SU-DHL-6 (cell line): ENCODE measurements at regions not wholly inside any gene's neighbourhood (a gene's known extent, or its start where the extent isn't known, plus 50 kb on each side); places are given as distances from the start of the nearest gene placed in this dataset.

Source experiments
- H2AFZ ChIP-seq: fragments of 200-600 bp; sonication (generic); 2 replicates; pipeline ENCODE4 v1.6.1; 2014; ENCODE audit warnings: low read depth, mild to moderate bottlenecking, moderate library complexity, mixed read lengths, antibody characterized with exemption, low read length; ENCODE audit not compliant: severe bottlenecking
- H3F3A ChIP-seq: fragments of 200-600 bp; shearing (Covaris generic); 2 replicates; pipeline ENCODE4 v1.6.0; 2016; ENCODE audit warnings: antibody characterized with exemption, mild to moderate bottlenecking; ENCODE audit not compliant: insufficient read depth
- H3K27ac ChIP-seq: fragments of 200-600 bp; sonication (generic); 2 replicates; pipeline ENCODE4 v1.5.1; 2016; ENCODE audit warnings: low read depth, mild to moderate bottlenecking, low read length, moderate library complexity, mixed read lengths
- H3K27me3 ChIP-seq: fragments of 200-600 bp; sonication (generic), shearing (Covaris generic); 2 replicates; pipeline ENCODE4 v1.6.0; 2014; ENCODE audit warnings: mild to moderate bottlenecking, low read length
- H3K36me3 ChIP-seq: fragments of 200-600 bp; sonication (generic); 2 replicates; pipeline ENCODE4 v1.6.1; 2014; ENCODE audit warnings: mild to moderate bottlenecking, low read length, mixed read lengths
- H3K4me2 ChIP-seq: fragments of 300-600, 200-600 bp; shearing (Covaris generic), sonication (generic); 2 replicates; pipeline ENCODE4 v1.6.0; 2014; ENCODE audit warnings: low read length, low read depth, mild to moderate bottlenecking; ENCODE audit not compliant: poor library complexity, severe bottlenecking
- H3K4me3 ChIP-seq: fragments of 200-600 bp; sonication (generic); 2 replicates; pipeline ENCODE4 v1.5.1; 2014; ENCODE audit warnings: antibody characterized with exemption, low read length, mild to moderate bottlenecking, mixed read lengths; ENCODE audit not compliant: insufficient read depth, poor library complexity, severe bottlenecking
- H3K79me2 ChIP-seq: fragments of 200-600 bp; sonication (generic); 2 replicates; pipeline ENCODE4 v1.6.1; 2014; ENCODE audit warnings: mild to moderate bottlenecking, low read length, moderate library complexity; ENCODE audit not compliant: insufficient read depth
- H3K9ac ChIP-seq: fragments of 200-600 bp; sonication (generic); 2 replicates; pipeline ENCODE4 v1.7.0; 2014; ENCODE audit warnings: mild to moderate bottlenecking, low read length
- H3K9me2 ChIP-seq: fragments of 200-600 bp; sonication (generic); replicated peaks from 2 replicates; pipeline ENCODE4 v1.6.1; 2014; ENCODE audit warnings: low read length; ENCODE audit not compliant: insufficient read depth
- H3K9me3 ChIP-seq: fragments of 200-600 bp; sonication (generic); 2 replicates; pipeline ENCODE4 v1.6.1; 2014; ENCODE audit warnings: low read length, mixed read lengths; ENCODE audit not compliant: insufficient read depth
- H4K20me1 ChIP-seq: fragments of 200-600 bp; sonication (generic); 2 replicates; pipeline ENCODE4 v1.6.1; 2014; ENCODE audit warnings: low read depth, mild to moderate bottlenecking, antibody characterized with exemption, low read length, moderate library complexity, mixed read lengths
- EZH2phosphoT487 ChIP-seq: fragments of 200-600 bp; sonication (generic), shearing (Covaris generic); conservative IDR thresholded peaks from 2 replicates; pipeline ENCODE4 v1.6.1; 2018; ENCODE audit warnings: mild to moderate bottlenecking, antibody characterized with exemption, low read length, moderate library complexity, mixed read lengths
- TF ChIP-seq, protein P1 (sequence below): fragments of 200-600 bp; sonication (generic); IDR thresholded peaks from one replicate; pipeline ENCODE4 v1.5.1; 2017; ENCODE audit warnings: antibody characterized with exemption, mild to moderate bottlenecking, low read length, moderate library complexity; ENCODE audit not compliant: insufficient read depth, poor library complexity, severe bottlenecking

DNA sequence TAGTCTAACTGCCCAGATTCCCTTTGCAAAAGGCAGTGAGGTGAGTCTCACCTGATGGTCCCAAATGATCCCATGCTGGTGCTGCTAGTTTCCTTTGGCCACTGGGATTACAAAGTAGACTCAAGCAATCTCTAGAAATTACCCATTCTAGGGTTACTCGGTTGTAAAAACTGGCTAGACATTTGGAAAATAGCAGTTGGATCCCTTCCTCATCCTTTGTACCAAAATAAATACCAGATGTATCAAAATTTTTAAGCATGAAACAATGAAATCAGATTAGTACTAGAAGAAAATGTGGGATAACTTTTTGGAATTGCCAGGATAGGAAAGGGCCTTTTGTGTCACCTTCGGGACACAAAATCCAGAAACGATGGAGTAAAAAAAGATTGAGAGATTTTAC lies 112.9 kb upstream of the TOP1 start:
- no peak overlapping the region for H3K27ac ChIP-seq
- H2AFZ ChIP-seq, result no peak overlapping the region
- H3K9ac ChIP-seq, result no peak overlapping the region
- no peaks in the 10 kb centered on the region for H3K9me3 ChIP-seq
- no peaks in the 10 kb centered on the region for H3K79me2 ChIP-seq
- no peaks in the 10 kb centered on the region for H4K20me1 ChIP-seq
- no peaks in the 10 kb centered on the region for H3K27me3 ChIP-seq
- TF ChIP-seq, protein P1, sequence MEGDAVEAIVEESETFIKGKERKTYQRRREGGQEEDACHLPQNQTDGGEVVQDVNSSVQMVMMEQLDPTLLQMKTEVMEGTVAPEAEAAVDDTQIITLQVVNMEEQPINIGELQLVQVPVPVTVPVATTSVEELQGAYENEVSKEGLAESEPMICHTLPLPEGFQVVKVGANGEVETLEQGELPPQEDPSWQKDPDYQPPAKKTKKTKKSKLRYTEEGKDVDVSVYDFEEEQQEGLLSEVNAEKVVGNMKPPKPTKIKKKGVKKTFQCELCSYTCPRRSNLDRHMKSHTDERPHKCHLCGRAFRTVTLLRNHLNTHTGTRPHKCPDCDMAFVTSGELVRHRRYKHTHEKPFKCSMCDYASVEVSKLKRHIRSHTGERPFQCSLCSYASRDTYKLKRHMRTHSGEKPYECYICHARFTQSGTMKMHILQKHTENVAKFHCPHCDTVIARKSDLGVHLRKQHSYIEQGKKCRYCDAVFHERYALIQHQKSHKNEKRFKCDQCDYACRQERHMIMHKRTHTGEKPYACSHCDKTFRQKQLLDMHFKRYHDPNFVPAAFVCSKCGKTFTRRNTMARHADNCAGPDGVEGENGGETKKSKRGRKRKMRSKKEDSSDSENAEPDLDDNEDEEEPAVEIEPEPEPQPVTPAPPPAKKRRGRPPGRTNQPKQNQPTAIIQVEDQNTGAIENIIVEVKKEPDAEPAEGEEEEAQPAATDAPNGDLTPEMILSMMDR, result no peak
- TF ChIP-seq EZH2phosphoT487, result no peak
- H3K9me2 ChIP-seq, result no peaks in the 10 kb centered on the region
- H3F3A ChIP-seq, result no peaks in the 10 kb centered on the region
- H3K36me3 ChIP-seq, result no peaks in the 10 kb centered on the region
- no peak overlapping the region for H3K4me3 ChIP-seq
- H3K4me2 ChIP-seq, result no peak overlapping the region

DNA sequence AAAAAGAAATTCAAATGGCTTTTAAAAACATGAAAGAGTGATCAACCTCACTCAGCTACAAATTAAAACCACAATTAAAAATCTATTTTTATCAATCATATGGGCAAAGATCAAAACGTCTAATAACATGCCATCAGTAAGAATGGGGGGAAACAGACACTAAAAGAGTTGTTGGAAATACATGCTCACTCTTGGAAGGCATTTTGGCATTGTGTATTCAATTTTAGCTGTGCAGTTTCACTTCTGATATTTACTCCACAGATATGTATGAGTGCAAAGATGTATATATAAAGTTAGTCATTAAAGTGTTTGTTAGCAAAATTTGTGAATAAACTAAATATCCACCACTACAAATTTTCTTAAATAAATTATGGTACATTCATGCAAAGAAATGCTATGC lies 112.3 kb upstream of the TOP1 start:
- Histone ChIP-seq H3K27ac (no peak overlapping the region), H3K4me2 (no peak overlapping the region), H3K36me3 (no peaks in the 10 kb centered on the region), H4K20me1 (no peaks in the 10 kb centered on the region), H3K4me3 (no peak overlapping the region), H3K79me2 (no peaks in the 10 kb centered on the region), H2AFZ (no peak overlapping the region), H3K9me2 (no peaks in the 10 kb centered on the region), H3F3A (no peaks in the 10 kb centered on the region), H3K9ac (no peak overlapping the region), H3K9me3 (no peaks in the 10 kb centered on the region), H3K27me3 (no peaks in the 10 kb centered on the region)
- no peak for TF ChIP-seq EZH2phosphoT487
- TF ChIP-seq, protein P1, result no peak

DNA sequence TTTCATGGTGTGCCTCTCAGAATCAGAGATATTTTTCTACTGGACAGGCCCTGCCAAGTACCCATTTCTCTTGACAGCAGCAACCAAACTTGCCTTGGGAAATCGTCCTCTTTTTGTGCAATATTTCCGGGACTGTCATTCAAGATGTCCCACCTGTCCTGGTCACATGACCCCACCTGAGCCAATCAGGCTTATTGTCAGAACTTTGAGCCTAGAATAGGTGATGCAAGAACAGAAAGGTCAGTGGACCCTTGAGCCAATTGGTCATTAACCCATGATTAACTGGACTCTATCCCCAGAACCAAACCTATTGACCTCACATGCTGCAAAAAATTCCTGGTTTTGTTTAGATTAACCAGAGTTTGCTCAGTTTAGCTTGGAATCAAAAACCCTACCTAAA lies 108.3 kb upstream of the TOP1 start:
- H3F3A ChIP-seq, result no peaks in the 10 kb centered on the region

More for the DNA sequence above, 108.3 kb upstream of the TOP1 start:
- H3K9ac ChIP-seq, result no peak overlapping the region
- no peaks in the 10 kb centered on the region for H3K9me3 ChIP-seq
- no peak overlapping the region for H3K4me2 ChIP-seq
- TF ChIP-seq EZH2phosphoT487, result no peak
- TF ChIP-seq, protein P1, result no peak
- no peak overlapping the region for H3K4me3 ChIP-seq
- H3K27ac ChIP-seq, result no peak overlapping the region
- no peaks in the 10 kb centered on the region for H3K36me3 ChIP-seq
- no peaks in the 10 kb centered on the region for H3K27me3 ChIP-seq
- H4K20me1 ChIP-seq, result no peaks in the 10 kb centered on the region
- no peaks in the 10 kb centered on the region for H3K79me2 ChIP-seq
- H2AFZ ChIP-seq, result no peak overlapping the region
- no peaks in the 10 kb centered on the region for H3K9me2 ChIP-seq
